Glomerular visceral epithelial cell (primary cell): ENCODE measurements at regions not wholly inside any gene's neighbourhood (a gene's known extent, or its start where the extent isn't known, plus 50 kb on each side); places are given as distances from the start of the nearest gene placed in this dataset.
A peak's percentile ranks its signal among the peaks of the same experiment; 100 is the strongest.
"Not testable (repeated sequence)": the region's sequence is repeated elsewhere in the genome, so short reads cannot be mapped to it uniquely, and the experiment has no call there.

Experiments
- DNase-seq: peaks from one replicate; pipeline ENCODE4 v3.0.0-alpha.2; 2016; ENCODE audit errors: extremely low spot score

GRCh38 chr6:6811128-6812009 is 222.8 kb downstream of the LY86 start:
- peak; percentile 45 for DNase-seq

DNA sequence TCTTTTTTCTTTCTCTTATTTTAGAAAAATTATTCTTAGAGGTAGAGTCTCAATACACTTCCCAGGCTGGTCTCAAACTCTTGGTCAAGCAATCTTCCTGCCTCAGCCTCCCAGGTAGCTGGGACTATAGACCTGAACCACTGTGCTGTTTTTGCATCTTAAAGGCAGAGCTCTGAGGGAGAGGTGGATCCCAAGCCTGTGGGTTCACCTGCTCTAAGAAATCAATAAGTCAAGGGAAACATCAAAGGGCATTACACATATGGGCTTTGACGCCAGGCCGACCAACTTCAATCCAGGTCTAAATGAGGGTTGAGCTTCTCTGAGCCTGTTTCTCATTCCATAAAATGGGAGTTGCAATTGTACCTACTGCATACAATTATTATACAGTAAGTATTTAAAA is 223.9 kb downstream of the LY86 start:
- no peak for DNase-seq

DNA sequence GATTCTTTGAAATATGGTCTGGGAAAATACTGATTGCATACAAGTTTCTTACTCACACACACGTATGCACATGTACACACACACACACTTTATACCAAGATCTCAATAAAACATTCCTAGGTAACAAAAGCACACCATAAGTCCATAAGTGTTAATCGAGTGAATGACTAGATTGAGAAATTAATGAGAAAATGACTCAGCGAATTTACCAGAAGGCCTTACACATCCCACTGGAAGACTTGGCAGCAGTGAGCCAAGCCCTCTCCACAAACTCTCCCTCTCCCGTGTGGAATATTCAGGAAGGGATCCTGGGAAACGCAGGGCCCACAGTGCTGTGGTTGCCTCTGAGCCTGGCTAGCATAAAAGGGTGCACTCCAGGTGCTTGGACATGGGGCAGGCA is 227.2 kb downstream of the LY86 start:
- no peak for DNase-seq

- no peak for DNase-seq
Observed at GRCh38 chr6:6816716-6817115, 228.2 kb downstream of the LY86 start.

- no peak for DNase-seq
Observed at GRCh38 chr6:6818078-6818639, 229.6 kb downstream of the LY86 start.

DNA sequence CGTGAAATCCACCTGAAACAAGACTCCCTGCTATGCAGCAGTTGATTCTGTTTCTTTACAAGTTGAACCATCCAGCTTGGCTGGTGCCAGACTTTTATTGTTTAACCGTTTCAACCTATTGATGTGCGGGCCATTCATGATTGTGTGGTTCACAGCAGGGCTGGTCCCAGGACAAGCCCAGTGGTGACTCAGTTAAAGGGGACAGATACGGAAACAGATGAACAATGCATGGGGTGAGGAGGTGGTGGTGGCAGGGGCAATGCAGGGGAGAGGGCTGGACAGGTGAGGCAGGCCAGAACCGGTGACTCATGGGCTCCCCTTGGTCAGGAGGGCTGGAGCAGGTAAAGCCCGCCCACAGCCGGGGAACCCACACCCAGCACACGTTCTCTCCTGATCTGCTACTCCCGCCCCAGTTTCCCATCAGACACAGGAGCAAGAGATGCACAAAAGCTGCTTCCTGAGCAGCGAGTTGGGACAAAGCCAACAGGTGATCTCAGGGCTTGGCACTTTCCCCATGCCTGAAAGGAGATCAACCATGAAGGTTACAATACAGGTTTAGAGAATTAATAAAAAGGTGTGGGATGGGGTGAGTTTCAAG is 232.2 kb downstream of the LY86 start:
- DNase-seq, result peak; percentile 16

DNA sequence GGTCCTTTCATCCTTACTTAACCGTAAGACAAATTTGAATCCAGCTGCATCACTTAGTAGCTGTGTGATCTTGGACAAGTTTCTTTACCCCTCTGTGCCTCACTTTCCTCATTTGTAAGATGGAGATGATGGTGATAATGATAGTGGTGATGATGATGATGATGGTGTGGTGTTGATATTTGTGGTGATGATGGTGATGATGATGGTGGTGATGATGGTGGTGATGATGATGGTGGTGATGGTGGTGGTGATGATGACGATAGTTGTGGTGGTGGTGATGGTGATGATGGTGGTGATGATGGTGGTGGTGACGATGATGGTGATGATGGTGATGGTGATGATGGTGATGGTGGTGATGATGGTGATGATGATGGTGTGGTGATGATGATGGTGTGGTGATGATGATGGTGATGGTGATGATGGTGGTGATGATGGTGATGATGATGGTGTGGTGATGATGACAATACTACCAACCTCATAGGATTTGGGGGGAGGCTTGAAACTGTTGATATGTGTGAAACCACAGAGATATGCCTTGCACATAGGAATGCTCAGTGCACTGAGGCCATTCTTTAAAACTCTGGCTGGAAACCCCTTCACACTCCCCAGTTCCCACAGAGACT is 233.2 kb downstream of the LY86 start:
- no peak for DNase-seq

DNA sequence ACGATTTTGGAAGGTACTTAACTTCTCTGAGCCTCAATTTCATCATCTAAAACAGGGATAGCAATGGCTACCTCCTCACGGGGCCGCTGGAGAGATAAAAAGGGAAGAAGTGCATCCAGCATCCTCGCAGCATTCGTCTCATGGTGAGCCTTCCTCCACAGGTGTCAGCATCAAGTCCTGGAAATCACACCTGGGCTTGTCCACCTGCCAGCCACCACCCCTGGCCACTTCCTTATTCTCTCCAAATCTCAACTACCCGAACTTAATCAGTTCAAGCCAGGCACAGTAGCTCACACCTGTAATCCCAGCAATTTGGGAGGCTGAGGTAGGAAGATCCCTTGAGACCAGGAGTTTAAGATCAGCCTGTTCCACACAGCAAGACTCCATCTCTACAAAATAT is 234.5 kb downstream of the LY86 start:
- DNase-seq, result no peak

GRCh38 chr6:6823568-6824224 is 235.2 kb downstream of the LY86 start:
- DNase-seq, result no peak

- DNase-seq, result no peak
Observed at GRCh38 chr6:6824381-6824780, 235.9 kb downstream of the LY86 start.

- no peak for DNase-seq
Observed at GRCh38 chr6:6825193-6825784, 236.8 kb downstream of the LY86 start.

GRCh38 chr6:6826095-6826901 is 237.8 kb downstream of the LY86 start:
- DNase-seq, result no peak

GRCh38 chr6:6826961-6827360 is 238.4 kb downstream of the LY86 start:
- no peak for DNase-seq

DNA sequence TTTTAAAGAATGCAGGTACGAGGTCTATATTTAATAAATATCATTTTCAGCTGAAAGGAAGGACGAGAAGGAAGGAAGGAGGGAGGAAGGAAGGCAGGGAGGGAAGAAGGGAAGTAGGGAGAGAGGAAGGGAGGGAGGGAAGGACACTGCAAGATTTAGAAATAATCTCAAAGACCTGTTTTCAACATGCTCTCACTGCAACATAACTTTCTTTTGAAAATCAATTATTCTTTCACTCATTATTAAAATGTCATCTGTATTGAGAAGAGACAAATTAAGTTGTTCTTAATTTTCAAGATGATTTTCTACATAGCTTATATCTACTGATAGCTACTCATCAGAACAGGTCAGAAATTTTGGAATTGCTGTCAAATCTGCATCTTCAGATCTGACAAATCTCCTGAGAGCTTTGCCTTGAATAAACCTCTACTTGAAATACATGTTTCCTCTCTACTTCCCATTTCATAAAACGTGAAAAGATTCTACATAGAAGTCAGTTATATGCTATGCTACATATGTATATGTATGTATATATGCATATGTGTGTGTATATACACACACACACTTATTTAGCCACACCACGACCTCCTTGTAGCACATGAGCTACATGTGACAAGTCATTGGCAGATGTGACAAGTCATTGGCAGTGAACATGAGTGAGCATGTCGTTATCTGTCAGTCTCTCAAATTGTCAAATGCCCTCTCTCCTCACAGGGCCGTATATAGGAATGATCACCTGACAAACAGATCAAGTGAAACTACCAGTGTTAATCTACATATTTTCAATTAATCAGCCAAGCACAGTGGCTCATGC is 241.6 kb downstream of the LY86 start:
- no peak for DNase-seq

DNA sequence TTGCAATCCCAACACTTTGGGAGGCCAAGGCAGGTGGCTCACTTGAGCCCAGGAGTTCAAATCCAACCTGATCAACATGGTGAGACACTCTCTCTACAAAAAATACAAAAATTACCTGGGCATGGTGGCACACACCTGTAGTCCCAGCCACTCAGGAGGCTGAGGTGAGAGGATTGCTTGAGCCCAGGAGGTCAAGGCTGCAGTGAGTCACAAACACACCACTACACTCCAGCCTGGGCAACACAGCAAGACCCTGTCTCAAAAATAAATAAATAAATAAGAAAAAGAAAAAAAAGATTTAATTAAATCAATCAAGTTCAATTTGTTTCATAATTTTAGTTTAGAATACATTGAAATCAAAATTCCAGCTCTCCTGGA is 242.2 kb downstream of the LY86 start:
- not testable (repeated sequence) for DNase-seq

DNA sequence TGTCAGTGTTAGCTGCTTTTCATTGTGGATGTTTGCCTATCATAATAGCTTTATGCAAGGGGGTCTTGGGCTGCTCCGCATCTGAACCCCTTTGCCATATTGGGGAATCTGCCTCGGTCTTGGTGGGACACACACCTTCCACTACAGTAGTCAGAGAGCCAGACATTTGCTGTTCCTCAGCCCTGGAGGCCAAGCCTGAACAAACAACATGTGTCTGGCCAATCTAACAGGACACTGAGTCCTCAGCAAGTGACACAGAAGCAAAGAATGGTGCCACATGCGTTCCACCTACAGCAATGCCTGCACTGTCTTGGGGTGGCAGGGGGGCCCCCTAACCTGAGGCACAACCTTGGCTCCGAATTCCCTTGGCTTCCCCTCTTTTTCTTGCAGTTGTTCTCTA is 243.9 kb downstream of the LY86 start:
- no peak for DNase-seq

DNA sequence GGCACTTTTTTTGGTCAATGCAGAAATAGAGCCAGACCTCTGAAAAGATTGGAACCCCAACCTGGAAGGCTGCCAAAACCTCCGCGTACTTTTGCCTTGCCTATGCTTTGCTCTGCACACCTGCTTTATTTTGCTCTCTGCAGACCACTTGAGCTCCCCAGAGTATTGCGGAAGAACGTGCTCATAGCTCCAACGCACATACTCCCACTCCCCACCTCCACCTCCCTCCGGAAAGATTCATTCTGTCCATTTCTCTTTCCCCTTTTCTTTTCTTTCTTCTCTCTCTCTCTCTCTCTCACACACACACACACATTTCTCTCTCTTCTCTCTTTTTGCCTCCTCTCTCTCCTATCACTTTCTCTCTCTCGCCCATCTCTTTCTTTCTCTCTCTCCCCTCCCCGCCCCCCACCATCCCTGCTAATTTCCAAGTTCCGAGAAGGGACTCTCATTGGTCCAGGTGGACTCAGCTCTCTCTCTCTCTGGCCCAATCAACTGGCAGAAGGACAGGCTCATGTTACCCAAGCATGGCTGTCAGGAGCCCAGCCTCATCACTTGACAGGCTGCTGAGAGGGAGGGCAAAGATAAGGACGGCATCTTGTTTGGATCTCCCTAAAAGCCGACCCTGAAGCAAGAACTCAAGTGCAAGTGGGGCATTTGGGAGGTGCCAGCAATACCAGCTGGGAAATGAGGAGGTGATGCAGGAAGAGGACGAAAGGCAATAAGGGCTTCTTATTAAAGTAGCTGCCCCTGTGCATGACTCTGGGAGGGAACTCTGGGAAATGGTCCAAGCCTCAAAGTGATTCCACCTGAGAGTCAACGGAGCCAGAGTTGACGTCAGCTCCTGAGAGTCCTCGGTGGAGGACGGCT is 246.1 kb downstream of the LY86 start:
- DNase-seq, result peak; percentile 27

- no peak for DNase-seq
Observed at GRCh38 chr6:6835223-6835503, 246.6 kb downstream of the LY86 start.
